Umbilical cord (tissue), 1 donor: ENCODE measurements at regions not wholly inside any gene's neighbourhood (a gene's known extent, or its start where the extent isn't known, plus 50 kb on each side); places are given as distances from the start of the nearest gene placed in this dataset.

Source experiments
- DNase-seq: peaks from one replicate; pipeline ENCODE4 v3.0.0-alpha.2; 2015; ENCODE audit warnings: low spot score

DNA sequence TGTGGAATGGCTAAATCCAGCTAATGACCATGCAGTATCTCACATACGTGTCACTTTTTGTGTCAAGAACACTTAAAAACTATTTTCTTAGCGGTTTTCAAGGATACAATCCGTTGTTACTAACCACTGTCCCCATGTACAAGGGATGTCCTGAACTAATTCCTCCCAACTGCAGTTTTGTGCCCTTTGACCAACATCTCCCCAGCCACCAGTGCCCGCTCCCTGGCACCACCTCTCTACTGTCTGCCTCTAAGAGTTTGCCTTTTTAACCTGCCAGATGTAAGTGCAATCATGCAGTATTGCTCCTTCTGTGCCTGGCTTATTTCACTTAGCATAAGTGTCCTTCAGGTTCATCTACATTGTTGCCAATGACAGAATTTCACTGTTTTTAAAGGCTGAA is 315.7 kb downstream of the TMEM121 start:
- no peak for DNase-seq

DNA sequence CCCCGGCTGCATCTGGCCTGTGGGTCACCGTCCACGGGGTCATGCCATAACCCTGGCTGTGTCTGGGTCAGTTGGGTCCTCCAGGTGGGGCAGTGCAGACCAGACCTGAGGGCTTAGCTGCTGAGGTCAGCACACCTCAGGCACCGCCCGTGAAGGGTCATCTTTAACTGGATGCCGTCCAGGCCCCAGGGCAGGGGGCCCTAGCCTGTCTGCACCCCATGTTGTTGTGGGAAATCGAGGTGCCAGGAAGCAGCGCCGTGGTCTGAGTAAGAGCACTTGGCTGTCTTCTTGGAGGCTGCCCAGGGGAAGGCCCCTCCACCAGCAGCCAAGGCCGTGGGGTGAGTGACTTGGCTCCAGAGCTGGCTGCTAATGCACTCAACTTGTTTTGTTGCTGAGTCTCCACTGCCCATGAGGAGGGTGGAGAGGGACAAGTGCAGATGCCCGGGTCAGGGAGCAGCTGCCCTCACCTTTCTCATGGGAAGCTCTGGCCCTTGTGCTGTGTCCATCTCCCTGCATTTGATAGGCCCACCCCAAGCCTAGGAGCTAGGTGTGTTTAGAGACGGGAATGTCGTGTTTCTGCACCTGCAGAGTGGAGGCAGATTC is 317.2 kb downstream of the TMEM121 start:
- DNase-seq = no peak

DNA sequence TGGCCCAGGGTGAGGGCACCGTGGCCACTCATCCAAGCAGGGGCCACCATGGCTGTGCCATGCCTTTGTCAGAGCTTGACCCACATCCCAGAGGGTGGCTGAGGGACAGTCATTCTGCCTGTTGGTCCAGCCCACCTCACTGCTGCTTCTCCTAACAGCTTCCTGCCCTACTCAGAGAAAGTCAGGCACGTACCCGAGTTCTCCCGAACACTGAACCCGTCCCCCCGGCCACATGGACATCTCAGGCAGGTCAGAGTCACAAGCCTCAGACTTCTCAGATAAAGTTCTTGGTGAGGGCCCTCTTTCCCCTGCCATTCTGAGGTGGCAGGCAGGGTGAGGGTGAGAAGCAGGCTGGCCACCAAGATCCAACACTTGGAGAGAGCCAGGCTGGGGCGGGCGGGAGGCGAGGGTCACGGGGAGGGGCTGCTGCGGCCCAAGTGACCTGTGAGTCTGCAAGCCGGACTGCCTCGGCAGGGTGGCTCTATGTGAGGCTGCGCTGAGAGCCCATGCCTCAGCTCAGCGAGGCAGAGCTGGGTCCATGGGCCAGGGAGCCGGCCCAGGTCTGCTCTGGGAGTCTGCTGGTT is 317.8 kb downstream of the TMEM121 start:
- no peak for DNase-seq

DNA sequence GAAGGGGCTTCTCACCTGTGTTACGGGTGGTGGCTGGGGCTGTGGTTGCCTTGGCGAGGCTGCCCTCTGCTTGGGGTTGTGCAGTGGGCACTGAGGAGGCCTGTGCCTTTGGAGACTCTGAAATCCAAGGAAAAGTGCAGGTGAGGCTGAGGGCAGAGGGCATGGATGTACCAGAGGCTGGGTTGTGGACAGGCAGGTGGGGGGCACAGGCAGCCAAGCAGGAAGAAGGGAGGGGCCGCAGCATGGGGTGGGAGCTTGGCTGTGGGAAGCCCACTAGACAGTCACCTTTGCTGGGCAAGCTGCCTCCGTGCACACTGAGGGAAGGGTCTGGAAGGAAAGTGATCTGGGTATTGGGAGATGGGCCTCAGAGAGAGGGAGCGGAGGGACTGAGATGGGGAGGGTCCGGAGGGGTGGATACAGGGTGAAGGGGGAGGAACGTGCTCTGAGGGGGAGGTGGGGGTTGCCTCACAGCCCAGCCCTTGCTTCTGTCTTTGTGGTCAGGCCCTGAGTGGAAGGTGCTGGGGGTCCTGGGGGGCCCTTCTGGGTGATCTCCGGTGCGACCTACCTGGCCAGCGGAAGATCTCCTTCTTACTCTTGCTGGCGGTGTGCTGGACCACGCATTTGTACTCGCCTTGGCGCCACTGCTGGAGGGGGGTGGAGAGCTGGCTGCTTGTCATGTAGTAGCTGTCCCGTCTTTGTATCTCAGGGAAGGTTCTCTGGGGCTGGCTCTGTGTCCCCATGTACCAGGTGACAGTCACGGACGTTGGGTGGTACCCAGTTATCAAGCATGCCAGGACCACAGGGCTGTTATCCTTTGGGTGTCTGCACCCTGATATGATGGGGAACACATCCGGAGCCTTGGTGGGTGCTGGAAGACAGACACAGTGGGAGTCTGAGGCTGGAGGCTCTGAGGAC is 318.7 kb downstream of the TMEM121 start:
- DNase-seq = no peak

DNA sequence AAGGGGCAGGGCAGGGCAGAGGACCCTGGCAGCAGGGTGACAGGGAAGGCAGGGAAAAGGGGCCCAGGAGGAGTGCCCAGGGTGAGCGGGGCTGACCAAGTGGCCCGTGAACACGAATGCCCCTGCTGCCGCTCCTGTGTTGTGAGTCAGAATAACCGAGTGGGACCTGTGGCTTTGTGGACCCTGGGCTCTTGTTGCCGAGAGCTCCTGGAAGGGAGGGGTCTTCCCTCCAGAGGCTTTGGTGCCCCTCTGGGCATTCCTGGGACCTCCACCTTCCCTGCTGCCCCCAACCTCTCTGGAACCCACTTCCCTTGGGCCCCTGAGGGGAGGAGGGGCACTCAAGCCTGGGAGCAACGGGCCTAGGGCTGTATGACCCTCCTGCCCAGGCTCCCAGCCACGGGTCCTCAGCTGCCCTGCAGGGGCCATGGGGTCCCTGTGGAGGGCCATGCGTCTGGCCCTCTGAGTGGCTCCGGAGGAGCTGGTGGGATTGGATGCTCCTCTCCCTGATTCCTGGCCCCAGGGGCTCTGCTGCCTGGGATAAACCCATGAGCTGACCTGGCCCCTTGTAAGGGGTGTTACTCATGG is 319.4 kb downstream of the TMEM121 start:
- DNase-seq = no peak

DNA sequence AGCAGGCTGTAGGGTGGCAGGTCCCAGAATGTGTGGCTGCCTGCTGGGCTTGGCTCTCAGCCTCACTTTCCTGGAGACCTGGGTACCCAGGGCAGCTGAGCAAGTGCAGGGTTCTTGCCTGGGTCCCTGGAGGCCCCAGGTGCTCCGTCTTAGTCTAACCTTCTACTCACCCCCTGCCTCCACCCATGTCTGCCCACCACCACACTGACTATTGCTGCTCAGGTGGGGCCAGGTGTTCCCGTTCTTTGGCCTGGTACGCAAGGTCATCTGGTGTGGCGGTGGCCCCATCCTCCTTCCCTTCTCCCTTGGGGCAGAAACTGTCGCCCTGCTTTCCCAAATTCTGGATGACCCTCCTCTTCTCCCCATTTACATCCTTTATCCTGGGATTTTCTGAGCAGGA is 319.9 kb downstream of the TMEM121 start:
- no peak for DNase-seq

DNA sequence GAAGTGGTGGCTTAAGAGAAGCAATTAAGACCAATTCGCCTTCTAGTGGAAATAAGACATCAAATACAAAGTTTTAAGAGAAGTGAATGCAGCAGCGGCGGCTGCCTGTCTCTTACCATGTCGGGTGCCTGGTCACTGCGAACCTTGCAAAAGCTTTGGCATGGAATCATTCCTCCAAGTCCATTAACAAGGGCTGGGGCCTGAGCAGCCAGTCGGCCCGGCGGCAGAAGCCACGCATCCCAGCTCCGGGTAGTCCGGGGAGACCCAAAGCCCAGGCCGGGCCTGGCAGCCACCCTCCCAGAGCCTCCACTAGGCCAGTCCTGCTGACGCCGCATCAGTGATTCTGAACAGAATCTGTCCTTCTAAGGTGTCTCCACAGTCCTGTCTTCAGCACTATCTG is 321.0 kb downstream of the TMEM121 start:
- DNase-seq = no peak

DNA sequence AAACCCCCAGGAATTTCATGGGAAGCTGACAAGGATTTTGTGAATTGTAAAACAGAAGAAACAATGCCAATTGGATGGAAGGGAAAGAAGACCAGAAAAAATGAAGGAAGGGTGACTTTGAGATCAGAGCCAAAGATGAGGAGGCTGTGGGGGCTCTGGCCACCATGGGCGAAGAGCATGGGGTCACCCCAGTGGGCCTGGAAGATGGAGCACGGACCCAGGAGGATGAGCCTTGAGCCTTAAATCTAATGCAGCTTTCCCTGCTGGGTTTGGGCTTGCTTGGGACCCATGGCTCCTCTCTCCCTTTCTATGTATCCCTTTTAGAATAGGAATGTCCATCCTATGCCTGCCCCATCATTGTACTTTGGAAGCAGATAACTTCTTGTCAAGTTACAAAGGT is 322.2 kb downstream of the TMEM121 start:
- no peak for DNase-seq

DNA sequence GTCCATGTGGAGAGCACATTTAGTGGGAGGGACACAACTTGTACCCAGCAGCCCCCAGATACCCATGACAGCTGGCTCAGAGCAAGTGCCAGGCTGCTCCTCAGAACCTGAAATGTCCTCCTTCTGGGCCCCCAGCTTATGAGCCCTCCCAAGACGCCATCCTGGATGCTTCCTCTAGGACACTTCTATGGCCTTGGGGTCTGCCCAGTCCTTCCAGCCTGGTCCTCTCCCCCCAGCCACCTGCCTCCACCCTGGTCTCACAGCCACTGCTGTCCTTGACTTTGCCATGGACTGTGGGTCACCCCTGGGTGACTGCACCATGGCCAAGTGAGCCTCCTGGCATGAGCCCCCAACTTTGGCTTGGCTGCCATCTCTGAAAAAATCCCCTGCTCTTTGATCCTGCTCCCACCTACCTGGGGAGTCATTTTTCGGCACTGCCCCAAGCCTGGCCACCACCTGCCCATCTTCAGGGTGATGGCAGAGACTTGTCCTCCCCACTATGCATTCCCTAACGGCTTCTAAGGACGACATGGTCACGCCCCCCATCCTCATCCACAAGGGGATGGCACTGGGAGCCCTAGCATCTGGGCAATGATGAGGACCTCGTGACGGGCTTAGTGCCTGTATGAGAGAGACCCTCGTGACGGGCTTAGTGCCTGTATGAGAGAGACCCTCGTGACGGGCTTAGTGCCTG is 323.7 kb downstream of the TMEM121 start:
- DNase-seq = no peak

DNA sequence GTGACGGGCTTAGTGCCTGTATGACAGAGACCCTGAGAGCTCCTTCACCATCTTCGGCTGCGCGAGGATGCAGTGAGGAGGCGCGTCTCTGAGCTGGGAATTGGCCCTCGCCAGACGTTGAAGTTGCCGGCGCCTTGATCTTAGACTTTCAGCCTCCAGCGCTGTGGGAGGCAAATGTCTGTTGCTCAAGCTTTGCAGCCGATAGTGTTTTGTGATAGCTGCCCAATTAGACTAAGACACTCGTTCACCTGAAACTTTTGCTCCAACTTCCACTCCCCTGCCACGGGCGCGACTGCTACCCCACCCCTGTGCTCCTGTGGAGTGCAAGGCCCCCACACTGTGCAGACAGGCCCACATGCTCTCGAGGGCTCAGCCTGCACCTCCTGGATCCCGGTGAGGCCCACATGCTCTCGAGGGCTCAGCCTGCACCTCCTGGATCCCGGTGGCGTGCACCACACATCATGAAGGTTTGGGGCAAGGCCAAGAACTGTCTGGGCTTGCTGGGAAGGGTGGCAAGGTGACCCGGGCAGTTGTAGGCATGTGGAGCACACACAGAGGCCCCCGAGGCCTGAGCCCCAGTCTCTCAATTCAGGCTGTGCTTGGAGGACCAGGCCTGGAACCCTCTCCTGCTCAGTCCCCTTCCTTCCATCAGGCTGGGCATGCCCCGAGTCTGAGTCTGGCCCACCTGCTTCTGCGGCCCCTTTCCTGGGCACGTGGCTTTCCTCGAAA is 324.6 kb downstream of the TMEM121 start:
- no peak for DNase-seq

DNA sequence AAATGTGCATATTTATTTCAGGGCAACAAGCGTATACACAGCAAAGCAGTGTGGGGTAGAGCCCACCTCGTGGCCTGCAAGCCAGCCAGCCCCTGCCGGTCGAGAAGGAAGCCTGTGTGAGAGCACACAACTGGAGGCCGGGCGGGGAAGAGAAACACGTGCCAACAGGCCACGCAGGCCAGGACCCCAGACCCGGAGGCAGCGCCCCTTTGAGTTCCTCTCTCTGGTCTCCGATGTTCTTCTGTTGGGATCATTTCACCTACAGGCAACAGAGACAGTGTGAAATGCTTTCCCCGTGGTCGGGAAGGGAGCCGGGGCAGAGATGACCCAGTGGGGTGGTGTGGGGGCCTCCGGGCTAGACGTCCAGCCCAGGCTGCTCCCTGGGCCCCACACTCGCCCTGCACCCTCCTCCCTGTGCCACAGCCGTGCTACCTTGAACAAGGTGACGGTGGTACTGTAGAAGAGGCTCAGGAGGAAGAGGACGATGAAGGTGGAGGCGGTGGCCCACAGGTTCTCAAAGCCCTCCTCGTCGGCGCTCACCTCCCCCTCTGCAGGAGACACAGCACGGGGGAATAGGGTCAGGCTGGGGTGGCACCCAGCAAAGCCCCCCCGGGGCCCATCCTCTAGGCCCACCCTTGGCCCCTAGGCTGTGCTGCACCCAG is 325.5 kb downstream of the TMEM121 start:
- DNase-seq = no peak

DNA sequence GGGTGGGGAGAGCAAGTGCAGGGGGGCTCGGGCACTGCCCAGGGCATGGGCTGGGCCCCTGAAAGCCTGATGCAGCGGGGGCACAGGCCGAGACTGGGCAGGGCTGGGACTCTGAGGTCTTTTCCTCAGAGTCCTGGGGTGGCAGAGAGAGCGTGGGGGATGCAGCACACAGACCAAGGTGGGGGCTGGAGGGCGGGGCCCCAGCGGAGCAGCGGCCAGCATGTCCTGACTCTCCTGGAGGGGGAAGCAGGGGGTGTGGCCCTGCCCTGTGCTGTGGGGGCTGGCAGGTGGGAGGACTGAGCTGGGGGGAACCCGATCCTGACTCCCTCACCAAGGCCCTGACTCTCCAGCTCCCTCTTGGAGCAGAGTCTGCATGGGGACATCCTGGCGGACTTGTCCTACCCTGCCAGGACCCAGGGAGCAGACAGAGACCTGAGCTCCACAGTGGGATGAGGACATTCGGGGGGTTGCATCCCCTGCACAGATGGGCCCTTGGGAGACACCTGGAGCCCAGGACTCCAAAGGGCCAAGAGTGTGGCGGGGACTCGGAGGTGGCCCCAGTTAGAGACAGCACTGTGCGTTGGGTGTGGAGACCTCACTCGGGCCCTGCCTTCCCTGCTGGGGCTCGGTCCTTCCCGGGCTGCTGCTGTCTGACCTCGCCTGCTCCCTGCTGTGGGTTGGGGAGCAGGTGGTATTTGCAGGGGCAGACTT is 326.1 kb downstream of the TMEM121 start:
- no peak for DNase-seq

DNA sequence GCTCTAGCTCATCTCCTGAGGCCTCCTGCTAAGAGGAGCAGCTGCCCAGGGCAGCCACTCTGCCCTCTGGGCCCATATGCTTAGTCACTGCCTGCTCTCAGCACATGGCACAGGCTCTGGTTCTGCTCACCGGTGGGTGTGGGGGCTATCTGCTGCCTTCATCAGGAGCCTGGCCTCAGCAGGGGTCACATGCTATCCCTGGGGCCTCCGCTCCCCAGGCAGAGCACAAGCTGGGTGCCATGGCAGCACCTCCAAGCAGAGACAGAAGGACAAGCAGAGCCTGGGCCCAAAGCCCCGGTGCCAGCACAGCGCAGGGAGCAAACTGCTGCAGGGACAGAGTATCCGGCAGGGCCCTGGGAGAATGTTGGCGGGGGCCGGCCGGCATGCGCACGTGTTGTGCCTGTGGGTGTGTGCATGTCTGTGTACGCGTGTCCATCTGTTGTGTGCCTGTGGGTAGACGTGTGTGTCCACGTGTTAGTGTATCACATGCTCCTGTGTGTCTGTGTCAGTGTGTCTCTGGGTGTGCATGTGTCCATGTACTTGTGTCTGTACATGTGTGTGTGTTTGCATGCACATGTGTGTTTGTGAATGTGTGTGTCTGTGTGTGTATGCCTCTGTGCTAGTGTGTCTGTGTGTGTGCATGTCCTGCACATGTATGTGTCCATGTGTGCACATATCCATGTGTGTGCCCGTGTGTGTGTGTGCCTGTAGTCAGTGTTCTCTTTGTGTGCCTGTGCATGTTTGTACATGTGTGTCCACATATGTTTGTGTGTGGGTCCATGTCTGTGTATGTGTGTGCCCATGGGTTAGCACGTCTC is 326.9 kb downstream of the TMEM121 start:
- no peak for DNase-seq

DNA sequence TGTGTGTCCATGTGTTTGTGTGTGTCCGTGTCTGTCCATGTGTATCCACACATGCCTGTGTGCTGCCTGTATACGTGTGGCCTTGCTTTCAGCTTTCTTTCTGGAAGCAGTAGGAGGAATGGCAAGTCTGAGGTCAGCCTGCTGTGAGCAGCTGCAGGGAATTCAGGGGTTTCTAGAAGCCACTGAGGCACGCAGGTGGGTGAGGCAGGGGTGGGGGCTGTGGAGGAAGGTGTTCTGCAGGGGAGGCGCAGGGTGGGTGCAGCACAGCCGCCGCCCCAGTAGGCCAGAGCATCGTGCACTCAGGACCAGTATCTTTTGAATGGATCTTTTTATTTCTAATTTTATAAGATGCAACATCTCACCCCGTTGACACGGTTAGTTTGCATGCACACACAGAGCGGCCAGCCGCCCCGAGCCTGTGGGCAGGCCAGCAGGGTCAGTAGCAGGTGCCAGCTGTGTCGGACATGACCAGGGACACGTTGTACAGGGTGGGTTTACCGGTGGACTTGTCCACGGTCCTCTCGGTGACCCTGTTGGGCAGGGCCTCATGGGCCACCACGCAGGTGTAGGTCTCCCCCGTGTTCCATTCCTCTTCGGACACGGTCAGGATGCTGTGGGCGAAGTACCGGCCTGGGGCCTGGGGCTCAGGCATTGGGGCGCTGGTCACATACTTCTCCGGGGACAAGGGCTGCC is 327.7 kb downstream of the TMEM121 start:
- DNase-seq = no peak

DNA sequence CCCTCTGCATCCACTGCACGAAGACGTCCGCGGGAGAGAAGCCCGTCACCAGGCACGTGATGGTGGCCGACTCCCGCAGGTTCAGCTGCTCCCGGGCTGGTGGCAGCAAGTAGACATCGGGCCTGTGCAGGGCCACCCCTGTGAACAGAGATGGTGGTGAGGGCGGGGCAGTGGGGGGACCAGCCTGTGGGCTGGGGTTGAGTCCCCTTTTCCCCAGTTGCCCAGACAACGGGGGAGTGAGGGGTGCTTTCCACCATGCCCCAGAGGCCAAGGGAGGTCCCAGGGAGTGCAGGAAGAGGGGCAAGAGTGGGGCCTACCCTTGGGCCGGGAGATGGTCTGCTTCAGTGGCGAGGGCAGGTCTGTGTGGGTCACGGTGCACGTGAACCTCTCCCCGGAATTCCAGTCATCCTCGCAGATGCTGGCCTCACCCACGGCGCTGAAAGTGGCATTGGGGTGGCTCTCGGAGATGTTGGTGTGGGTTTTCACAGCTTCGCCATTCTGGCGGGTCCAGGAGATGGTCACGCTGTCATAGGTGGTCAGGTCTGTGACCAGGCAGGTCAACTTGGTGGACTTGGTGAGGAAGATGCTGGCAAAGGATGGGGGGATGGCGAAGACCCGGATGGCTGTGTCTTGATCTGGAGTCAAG is 328.3 kb downstream of the TMEM121 start:
- no peak for DNase-seq

DNA sequence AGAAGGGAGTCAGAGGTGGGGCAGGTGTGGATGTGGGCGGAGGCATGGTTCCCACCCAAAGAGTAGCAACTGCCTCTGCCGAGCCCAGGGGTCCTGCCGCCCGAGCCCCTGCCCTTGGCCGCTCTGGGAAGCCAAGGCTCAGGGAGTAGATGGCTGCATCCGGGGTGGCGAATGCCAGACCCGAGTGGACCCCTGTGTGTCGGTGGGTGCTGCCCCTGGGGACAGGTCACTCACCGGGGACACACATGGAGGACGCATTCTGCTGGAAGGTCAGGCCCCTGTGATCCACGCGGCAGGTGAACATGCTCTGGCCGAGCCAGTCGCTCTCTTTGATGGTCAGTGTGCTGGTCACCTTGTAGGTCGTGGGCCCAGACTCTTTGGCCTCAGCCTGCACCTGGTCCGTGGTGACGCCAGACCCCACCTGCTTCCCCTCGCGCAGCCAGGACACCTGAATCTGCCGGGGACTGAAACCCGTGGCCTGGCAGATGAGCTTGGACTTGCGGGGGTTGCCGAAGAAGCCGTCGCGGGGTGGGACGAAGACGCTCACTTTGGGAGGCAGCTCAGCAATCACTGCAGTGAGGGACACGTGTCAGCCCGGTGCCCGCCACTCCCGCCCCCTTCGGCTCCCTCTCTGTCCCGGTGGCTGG is 329.0 kb downstream of the TMEM121 start:
- no peak for DNase-seq

DNA sequence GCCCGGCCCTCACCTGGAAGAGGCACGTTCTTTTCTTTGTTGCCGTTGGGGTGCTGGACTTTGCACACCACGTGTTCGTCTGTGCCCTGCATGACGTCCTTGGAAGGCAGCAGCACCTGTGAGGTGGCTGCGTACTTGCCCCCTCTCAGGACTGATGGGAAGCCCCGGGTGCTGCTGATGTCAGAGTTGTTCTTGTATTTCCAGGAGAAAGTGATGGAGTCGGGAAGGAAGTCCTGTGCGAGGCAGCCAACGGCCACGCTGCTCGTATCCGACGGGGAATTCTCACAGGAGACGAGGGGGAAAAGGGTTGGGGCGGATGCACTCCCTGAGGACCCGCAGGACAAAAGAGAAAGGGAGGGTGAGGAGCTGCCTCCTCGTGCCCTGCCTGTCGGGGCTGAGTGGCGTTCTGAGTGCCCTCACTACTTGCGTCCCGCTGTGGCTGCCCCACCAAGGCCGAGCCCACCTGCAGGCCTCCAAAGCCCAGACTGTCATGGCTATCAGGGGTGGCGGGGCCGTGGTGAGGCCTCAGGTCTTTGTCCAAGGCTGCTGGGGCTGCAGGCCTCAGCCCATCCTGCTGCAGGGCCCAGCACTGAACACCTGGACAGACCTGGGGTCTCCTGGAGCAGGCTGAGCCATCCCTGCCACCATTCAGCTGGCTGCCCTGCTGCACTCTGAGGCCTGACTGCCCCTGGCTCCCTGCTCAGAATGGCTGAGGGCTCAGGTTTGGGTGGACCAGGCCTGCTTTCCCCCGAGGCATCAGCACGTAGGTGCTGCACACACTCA is 329.7 kb downstream of the TMEM121 start:
- no peak for DNase-seq
